Transverse colon (tissue), 4 donors: ENCODE measurements at regions not wholly inside any gene's neighbourhood (a gene's known extent, or its start where the extent isn't known, plus 50 kb on each side); places are given as distances from the start of the nearest gene placed in this dataset.

Experiments used
- DNase-seq: peaks from one replicate; pipeline ENCODE4 v3.0.0-alpha.2; 2019
- H3K27ac ChIP-seq, 4 donors: fragments of 200-600 bp; sonication (generic); 2 replicates each; pipeline ENCODE4 v1.5.1; 2016 to 2018; ENCODE audit warnings: inconsistent platforms in 4 of 4
- H3K27me3 ChIP-seq: fragments of 200-600 bp; sonication (generic); 2 replicates; pipeline ENCODE4 v1.5.1; 2017; ENCODE audit warnings: inconsistent platforms
- H3K36me3 ChIP-seq, 4 donors: fragments of 200-600 bp; sonication (generic); 2 replicates each; pipeline ENCODE4 v1.5.1; 2017 to 2019; ENCODE audit warnings: inconsistent platforms in 4 of 4
- H3K4me1 ChIP-seq, 4 donors: fragments of 200-600 bp; sonication (generic); 2 replicates each; pipeline ENCODE4 v1.5.1; 2017 to 2020; ENCODE audit warnings: inconsistent platforms in 4 of 4
- H3K4me3 ChIP-seq, 4 donors: fragments of 200-600 bp; sonication (generic); 1 replicate in 1 of 4; 2 replicates in 3 of 4; pipeline versions ENCODE4 v1.5.1 to v1.6.1; 2017 to 2019; ENCODE audit warnings: inconsistent platforms in 4 of 4
- H3K9me3 ChIP-seq, 2 donors: fragments of 200-600 bp; sonication (generic); 2 replicates each; pipeline ENCODE4 v1.5.1; 2017 to 2019; ENCODE audit warnings: inconsistent platforms in 2 of 2
- EP300 ChIP-seq: sonication (generic); formaldehyde crosslinking; IDR thresholded peaks from one replicate; pipeline ENCODE4 v1.6.1; 2017; ENCODE audit warnings: antibody characterized with exemption, low read depth
- POLR2A ChIP-seq: fragments of 450-650 bp; IDR thresholded peaks from one replicate; pipeline ENCODE4 v1.6.1; 2016; ENCODE audit warnings: antibody characterized with exemption, mild to moderate bottlenecking, moderate library complexity
- POLR2AphosphoS5 ChIP-seq, 3 donors: sonication (generic); formaldehyde crosslinking; IDR thresholded peaks; one replicate each; pipeline ENCODE4 v1.6.1; 2016; ENCODE audit warnings: antibody characterized with exemption in 3 of 3
- WGBS, 2 donors: methylation state at CpG; one replicate each; pipeline ENCODE4 v1.1.5; 2018; ENCODE audit warnings: low coverage in 1 of 2; 5-methylcytosine and 5-hydroxymethylcytosine counted together
- in situ Hi-C, 4 donors: fragments of 200-750 bp; cut with MboI; loops; one replicate each; pipeline versions ENCODE4 v1.15.0 to v1.15.1; 2017; ENCODE audit warnings: low sequenced_read_pairs in 3 of 4, low pct_ligation_motif_present in 1 of 4, low pct_unique_long_range_greater_than_20kb in 1 of 4
- intact Hi-C: fragments of 100-400 bp; cut with DNase I; formaldehyde crosslinking; loops from one replicate; pipeline ENCODE4 v1.15.1; 2023; ENCODE audit warnings: low total_unique reads
- TF ChIP-seq, protein P1 (sequence below), 5 experiments: fragments of 200-600 bp in 3 of 5; fragments of 450-650 bp in 2 of 5; sonication (generic) in 3 of 5; IDR thresholded peaks; 1 replicate in 2 of 5; 2 replicates in 3 of 5; pipeline ENCODE4 v1.5.1; 2016 to 2017; ENCODE audit warnings: antibody characterized with exemption in 5 of 5, inconsistent platforms in 3 of 5, mild to moderate bottlenecking in 2 of 5, moderate library complexity in 1 of 5

DNA sequence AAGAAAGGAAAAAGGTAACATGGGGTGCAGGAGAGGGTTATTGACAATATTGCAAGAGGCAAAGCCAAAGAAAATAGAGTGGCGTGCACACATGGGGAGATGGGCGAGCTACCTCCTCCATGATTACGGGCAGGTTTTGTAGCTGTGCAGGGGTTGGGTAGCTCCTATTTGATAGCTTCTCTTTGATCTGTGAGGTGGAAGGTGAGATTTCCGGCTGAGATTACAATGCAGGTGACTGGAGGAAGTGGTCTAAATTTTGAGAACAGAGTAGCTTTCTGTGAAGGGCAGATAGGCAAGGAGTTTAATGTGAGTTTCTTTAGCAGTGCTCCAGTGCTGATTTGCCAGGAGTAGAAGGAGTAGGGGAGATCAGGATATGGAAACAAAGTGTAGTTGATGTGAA is 263.4 kb downstream of the PLA2G4A start:
- H3K36me3 ChIP-seq: no peaks in the 10 kb centered on the region
- H3K27ac ChIP-seq: no peak overlapping the region
- in situ Hi-C loops (no loop called here), intact Hi-C loops (no loop called here)
- H3K4me3 ChIP-seq: no peak overlapping the region
- H3K27me3 ChIP-seq: no peaks in the 10 kb centered on the region
- H3K4me1 ChIP-seq: no peaks in the 10 kb centered on the region
- H3K9me3 ChIP-seq: no peaks in the 10 kb centered on the region
- WGBS, 2 donors: 83 to 85% methylated on average over 4 of the region's 4 CpGs
- DNase-seq: no peak
- TF ChIP-seq POLR2A (no peak), EP300 (no peak), POLR2AphosphoS5 (IDR thresholded peaks at IDR 0.05) (no peak)
- TF ChIP-seq, protein P1, sequence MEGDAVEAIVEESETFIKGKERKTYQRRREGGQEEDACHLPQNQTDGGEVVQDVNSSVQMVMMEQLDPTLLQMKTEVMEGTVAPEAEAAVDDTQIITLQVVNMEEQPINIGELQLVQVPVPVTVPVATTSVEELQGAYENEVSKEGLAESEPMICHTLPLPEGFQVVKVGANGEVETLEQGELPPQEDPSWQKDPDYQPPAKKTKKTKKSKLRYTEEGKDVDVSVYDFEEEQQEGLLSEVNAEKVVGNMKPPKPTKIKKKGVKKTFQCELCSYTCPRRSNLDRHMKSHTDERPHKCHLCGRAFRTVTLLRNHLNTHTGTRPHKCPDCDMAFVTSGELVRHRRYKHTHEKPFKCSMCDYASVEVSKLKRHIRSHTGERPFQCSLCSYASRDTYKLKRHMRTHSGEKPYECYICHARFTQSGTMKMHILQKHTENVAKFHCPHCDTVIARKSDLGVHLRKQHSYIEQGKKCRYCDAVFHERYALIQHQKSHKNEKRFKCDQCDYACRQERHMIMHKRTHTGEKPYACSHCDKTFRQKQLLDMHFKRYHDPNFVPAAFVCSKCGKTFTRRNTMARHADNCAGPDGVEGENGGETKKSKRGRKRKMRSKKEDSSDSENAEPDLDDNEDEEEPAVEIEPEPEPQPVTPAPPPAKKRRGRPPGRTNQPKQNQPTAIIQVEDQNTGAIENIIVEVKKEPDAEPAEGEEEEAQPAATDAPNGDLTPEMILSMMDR (IDR thresholded peaks at IDR 0.05): no peak

DNA sequence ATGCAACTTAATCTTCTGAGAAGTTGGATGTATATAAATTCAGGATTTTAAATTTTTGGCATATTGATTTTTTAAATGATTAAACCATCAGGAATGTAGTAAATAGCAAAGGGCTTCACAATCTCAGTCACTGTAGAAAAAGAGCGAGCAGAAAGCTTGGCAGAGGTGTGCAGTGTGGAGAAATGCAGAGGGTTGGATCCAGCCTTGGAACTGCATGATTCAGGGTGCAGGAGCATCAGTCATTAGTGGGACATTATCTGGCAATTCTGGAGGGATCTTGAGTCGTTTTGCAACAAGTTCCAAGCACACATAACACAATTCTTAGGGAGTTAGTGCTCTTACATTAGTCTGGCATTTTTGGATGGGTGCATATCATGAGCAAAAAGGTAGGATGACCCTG is 267.9 kb downstream of the PLA2G4A start:
- H3K36me3 ChIP-seq: no peaks in the 10 kb centered on the region
- intact Hi-C loops (no loop called here), in situ Hi-C loops (no loop called here)
- H3K27ac ChIP-seq: no peak overlapping the region
- no peak overlapping the region for H3K4me3 ChIP-seq
- DNase-seq: no peak
- no peaks in the 10 kb centered on the region for H3K4me1 ChIP-seq
- H3K9me3 ChIP-seq: no peaks in the 10 kb centered on the region
- 41 to 70% methylated on average over 2 of the region's 2 CpGs for WGBS, 2 donors
- no peaks in the 10 kb centered on the region for H3K27me3 ChIP-seq
- TF ChIP-seq POLR2A (no peak), EP300 (no peak), POLR2AphosphoS5 (IDR thresholded peaks at IDR 0.05) (no peak)
- TF ChIP-seq, protein P1 (IDR thresholded peaks at IDR 0.05): no peak

DNA sequence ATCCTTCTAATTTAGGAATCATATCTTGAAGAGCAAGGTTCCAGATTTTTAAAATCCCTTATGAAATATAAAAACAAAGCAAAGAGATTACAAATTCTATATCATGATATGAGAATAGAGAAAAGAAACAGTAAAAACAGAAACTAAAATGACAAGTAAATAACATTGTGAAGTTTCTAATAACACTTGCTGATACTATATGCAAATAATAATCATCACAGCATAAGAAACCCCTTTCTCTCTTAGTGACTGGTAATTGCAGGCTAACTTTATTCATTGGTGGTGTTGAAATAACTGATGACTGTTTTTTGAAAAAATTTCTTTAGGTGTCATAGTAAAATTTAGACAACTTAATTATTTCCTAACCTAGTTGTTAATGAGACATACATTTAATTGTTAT is 281.6 kb downstream of the PLA2G4A start:
- Histone ChIP-seq H3K4me1 (no peaks in the 10 kb centered on the region), H3K27ac (no peak overlapping the region), H3K36me3 (no peaks in the 10 kb centered on the region), H3K4me3 (no peak overlapping the region), H3K9me3 (no peaks in the 10 kb centered on the region), H3K27me3 (no peaks in the 10 kb centered on the region)
- intact Hi-C loops (no loop called here), in situ Hi-C loops (no loop called here)
- no peak for DNase-seq
- TF ChIP-seq POLR2AphosphoS5 (IDR thresholded peaks at IDR 0.05): no peak
- TF ChIP-seq, protein P1 (IDR thresholded peaks at IDR 0.05): no peak
- TF ChIP-seq POLR2A: no peak
- no peak for TF ChIP-seq EP300

DNA sequence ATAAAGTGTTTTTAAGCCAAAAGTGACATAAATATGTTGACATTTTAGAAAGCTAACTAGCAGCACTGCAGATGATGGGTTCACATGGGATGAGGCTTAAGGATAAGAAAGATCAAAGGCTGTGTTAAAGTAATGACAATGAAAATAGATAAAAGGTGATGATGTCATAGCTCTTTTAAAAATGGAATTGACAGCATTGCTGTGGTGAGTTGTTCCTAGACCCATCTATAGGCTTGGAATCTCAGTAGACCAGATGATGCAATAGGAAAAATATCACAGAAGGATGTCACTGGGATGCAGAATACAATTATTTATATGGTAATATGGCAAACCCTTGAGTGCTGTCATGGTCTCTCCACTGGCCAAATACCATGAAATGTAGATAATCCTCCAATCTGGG is 286.0 kb downstream of the PLA2G4A start:
- in situ Hi-C loops: no loop called here
- no peak for DNase-seq
- Histone ChIP-seq H3K4me1 (no peaks in the 10 kb centered on the region), H3K36me3 (no peaks in the 10 kb centered on the region), H3K4me3 (no peak overlapping the region), H3K27me3 (no peaks in the 10 kb centered on the region), H3K9me3 (no peaks in the 10 kb centered on the region), H3K27ac (no peak overlapping the region)
- intact Hi-C loops: no loop called here
- TF ChIP-seq, protein P1 (IDR thresholded peaks at IDR 0.05): no peak
- TF ChIP-seq POLR2AphosphoS5 (IDR thresholded peaks at IDR 0.05) (no peak), EP300 (no peak), POLR2A (no peak)
